IPS-11a (cell line): ENCODE measurements at regions not wholly inside any gene's neighbourhood (a gene's known extent, or its start where the extent isn't known, plus 50 kb on each side); places are given as distances from the start of the nearest gene placed in this dataset.
"Not testable (repeated sequence)": the region's sequence is repeated elsewhere in the genome, so short reads cannot be mapped to it uniquely, and the experiment has no call there.

Experiments
- H3K4me3 ChIP-seq: one replicate; pipeline ENCODE4 v1.5.1; 2013; ENCODE audit warnings: low read depth, low read length, control low read depth

- H3K4me3 ChIP-seq: no peak overlapping the region
Measured at GRCh38 chr7:115574681-115575291, 455.8 kb downstream of the TFEC start.

GRCh38 chr7:115572111-115572510 lies 458.5 kb downstream of the TFEC start:
- no peak overlapping the region for H3K4me3 ChIP-seq

GRCh38 chr7:115561335-115562110 lies 469.0 kb downstream of the TFEC start:
- H3K4me3 ChIP-seq: no peak overlapping the region

- H3K4me3 ChIP-seq: no peak overlapping the region
Measured at GRCh38 chr7:115559877-115560276, 470.7 kb downstream of the TFEC start.

GRCh38 chr7:115558161-115558560 lies 472.4 kb downstream of the TFEC start:
- H3K4me3 ChIP-seq: no peak overlapping the region

GRCh38 chr7:115557296-115557695 lies 473.3 kb downstream of the TFEC start:
- H3K4me3 ChIP-seq: not testable (repeated sequence)

- H3K4me3 ChIP-seq: no peak overlapping the region
Measured at GRCh38 chr7:115552766-115553165, 477.8 kb downstream of the TFEC start.

GRCh38 chr7:115549910-115550309 lies 480.7 kb downstream of the TFEC start:
- no peak overlapping the region for H3K4me3 ChIP-seq

GRCh38 chr7:115548756-115549155 lies 481.8 kb downstream of the TFEC start:
- no peak overlapping the region for H3K4me3 ChIP-seq

GRCh38 chr7:115546790-115547189 lies 483.8 kb downstream of the TFEC start:
- H3K4me3 ChIP-seq: no peak overlapping the region

GRCh38 chr7:115533785-115534184 lies 496.8 kb downstream of the TFEC start:
- H3K4me3 ChIP-seq: no peak overlapping the region

- H3K4me3 ChIP-seq: no peak overlapping the region
Measured at GRCh38 chr7:115526278-115526677, 504.3 kb downstream of the TFEC start.

GRCh38 chr7:115522174-115522573 lies 508.4 kb downstream of the TFEC start:
- no peak overlapping the region for H3K4me3 ChIP-seq

GRCh38 chr7:115516341-115516740 lies 514.2 kb downstream of the TFEC start:
- H3K4me3 ChIP-seq: no peak overlapping the region

- no peak overlapping the region for H3K4me3 ChIP-seq
Measured at GRCh38 chr7:115511330-115511729, 519.2 kb downstream of the TFEC start.

GRCh38 chr7:115505136-115505535 lies 525.4 kb downstream of the TFEC start:
- no peak overlapping the region for H3K4me3 ChIP-seq

- H3K4me3 ChIP-seq: no peak overlapping the region
Measured at GRCh38 chr7:115499956-115500355, 530.6 kb downstream of the TFEC start.

GRCh38 chr7:115496006-115496405 lies 534.6 kb downstream of the TFEC start:
- no peak overlapping the region for H3K4me3 ChIP-seq

- no peak overlapping the region for H3K4me3 ChIP-seq
Measured at GRCh38 chr7:115494529-115495147, 535.9 kb downstream of the TFEC start.

GRCh38 chr7:115493381-115493780 lies 537.2 kb downstream of the TFEC start:
- no peak overlapping the region for H3K4me3 ChIP-seq

GRCh38 chr7:115491744-115492380 lies 538.7 kb downstream of the TFEC start:
- H3K4me3 ChIP-seq: no peak overlapping the region

- no peak overlapping the region for H3K4me3 ChIP-seq
Measured at GRCh38 chr7:115479448-115479847, 551.1 kb downstream of the TFEC start.
